Panc1 (cell line): ENCODE measurements at regions not wholly inside any gene's neighbourhood (a gene's known extent, or its start where the extent isn't known, plus 50 kb on each side); places are given as distances from the start of the nearest gene placed in this dataset.

Experiments used
- ATAC-seq: fragments of 200-7000 bp; cut with Tn5 transposase; 2 replicates; pipeline ENCODE4 v1.9.1; 2020; ENCODE audit warnings: mild to moderate bottlenecking, moderate library complexity
- BruUV-seq: library from RNA; stranded (reverse); fragments of 400-500 nt; replicated peaks from 2 replicates; lab custom pipeline; 2021; lab: Mats Ljungman, UMichigan
- CTCF ChIA-PET: fragments of 300-600 bp; sonication (Branson Sonifier 250); formaldehyde crosslinking; loops from one replicate; lab custom pipeline; 2022; ENCODE audit warnings: antibody characterized with exemption; lab: Charles Lee
- POLR2A ChIA-PET: fragments of 300-600 bp; sonication (Branson Sonifier 250); formaldehyde crosslinking; loops from one replicate; lab custom pipeline; 2022; ENCODE audit warnings: antibody characterized with exemption; lab: Charles Lee
- DNase-seq: peaks from one replicate; pipeline ENCODE4 v3.0.0-alpha.2; 2010; ENCODE audit warnings: low read depth, low spot score
- H3K27ac ChIP-seq: 2 replicates; pipeline ENCODE4 v1.5.1; 2011; ENCODE audit warnings: mild to moderate bottlenecking, low read length, inconsistent platforms
- H3K27me3 ChIP-seq: fragments of 200-500 bp; sonication (Bioruptor generic); 2 replicates; pipeline ENCODE4 v1.6.0; 2014; ENCODE audit warnings: low read length, inconsistent platforms; ENCODE audit not compliant: control insufficient read depth, insufficient read depth
- H3K36me3 ChIP-seq: fragments of 200-500 bp; sonication (Bioruptor generic); 2 replicates; pipeline ENCODE4 v1.5.1; 2014; ENCODE audit warnings: inconsistent platforms, mild to moderate bottlenecking, low read length, moderate library complexity; ENCODE audit not compliant: control insufficient read depth, insufficient read depth
- H3K4me1 ChIP-seq: 2 replicates; pipeline ENCODE4 v1.5.1; 2011; ENCODE audit warnings: inconsistent platforms, mild to moderate bottlenecking, low read length, moderate library complexity; ENCODE audit not compliant: control insufficient read depth, insufficient read depth
- H3K4me3 ChIP-seq, 2 experiments: 2 replicates each; pipeline ENCODE4 v1.5.1; 2011 to 2012; ENCODE audit warnings: low read depth in 2 of 2, low read length in 2 of 2, mild to moderate bottlenecking in 2 of 2, inconsistent platforms in 1 of 2, moderate library complexity in 1 of 2
- H3K9me3 ChIP-seq: fragments of 200-500 bp; sonication (Bioruptor generic); 2 replicates; pipeline ENCODE4 v1.5.1; 2014; ENCODE audit warnings: low read depth, mild to moderate bottlenecking, inconsistent platforms, low read length, moderate library complexity; ENCODE audit not compliant: control insufficient read depth, insufficient read depth
- POLR2AphosphoS5 ChIP-seq: IDR thresholded peaks from 2 replicates; pipeline ENCODE4 v1.6.1; 2012; ENCODE audit warnings: mild to moderate bottlenecking, low read depth, low read length, moderate library complexity
- SIN3A ChIP-seq: IDR thresholded peaks from 2 replicates; pipeline ENCODE4 v1.6.1; 2012; ENCODE audit warnings: low read depth, mild to moderate bottlenecking, low read length, moderate library complexity, borderline replicate concordance; ENCODE audit not compliant: insufficient read depth
- TCF7L2 ChIP-seq: IDR thresholded peaks from 2 replicates; pipeline ENCODE4 v1.6.1; 2011; ENCODE audit warnings: mild to moderate bottlenecking, low read depth, low read length, inconsistent platforms
- in situ Hi-C: cut with HindIII; loops from 2 replicates; pipeline ENCODE4 v1.10.0; 2016; ENCODE audit warnings: low sequenced_read_pairs, low pct_unique_long_range_greater_than_20kb
- intact Hi-C: fragments of 100-400 bp; cut with micrococcal nuclease; formaldehyde crosslinking; loops from one replicate; pipeline ENCODE4 v1.10.0; 2022; ENCODE audit not compliant: unreplicated experiment
- TF ChIP-seq, protein P1 (sequence below): fragments of 450-650 bp; IDR thresholded peaks from 2 replicates; pipeline ENCODE4 v1.5.1; 2017; ENCODE audit warnings: mild to moderate bottlenecking
- TF ChIP-seq, protein P2 (sequence below), 2 experiments: IDR thresholded peaks; 2 replicates each; pipeline ENCODE4 v1.6.1; 2011 to 2012; ENCODE audit warnings: low read depth in 2 of 2, control low read depth in 1 of 2, low read length in 1 of 2, mild to moderate bottlenecking in 1 of 2, moderate library complexity in 1 of 2; ENCODE audit not compliant: insufficient read depth in 1 of 2

DNA sequence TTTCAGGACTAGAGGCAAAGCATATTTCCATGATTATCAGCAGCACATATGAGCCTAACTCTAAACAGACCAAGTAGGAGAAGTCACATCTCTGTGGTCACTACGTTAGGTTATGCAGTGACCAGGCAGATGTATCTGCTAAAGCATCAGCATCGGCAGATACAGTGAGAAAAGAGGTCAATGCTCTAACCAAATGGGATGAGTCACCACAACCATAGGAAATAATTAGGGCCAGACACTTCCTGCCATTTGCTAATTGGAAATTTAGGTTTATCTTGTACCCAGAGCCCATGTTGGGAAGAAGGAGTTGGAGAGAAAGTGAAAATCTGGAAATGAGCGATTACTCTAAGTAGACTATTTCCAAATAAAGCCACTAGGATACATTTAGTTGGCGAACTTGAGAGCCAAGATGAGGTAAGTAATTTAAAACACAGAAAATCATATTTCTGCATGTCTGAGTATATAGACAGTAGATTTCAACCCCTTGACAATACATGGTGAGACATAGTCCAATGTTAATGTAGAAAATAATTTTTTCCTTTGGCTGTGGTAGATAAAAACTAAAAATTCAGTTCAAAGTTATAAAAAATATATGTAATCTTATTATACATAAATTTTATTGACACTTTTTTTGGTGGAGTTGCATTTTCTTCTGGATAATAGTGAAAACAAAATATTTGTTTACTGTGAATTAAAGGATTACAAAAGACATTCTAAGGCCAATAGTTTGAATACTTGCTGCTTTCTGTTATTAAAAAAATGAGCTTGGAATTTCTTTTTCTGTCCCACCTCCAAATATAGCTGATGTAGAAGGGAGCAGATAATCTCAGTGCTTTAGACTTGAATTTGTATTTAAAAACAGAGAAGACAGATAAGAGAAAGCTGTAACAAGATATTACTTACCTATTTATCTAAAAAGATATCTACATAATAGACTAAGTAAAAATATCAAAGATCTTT, 104.4 kb upstream of the CSNK1A1L start:
- TF ChIP-seq POLR2AphosphoS5 (no peak), SIN3A (no peak), TCF7L2 (no peak)
- TF ChIP-seq, protein P1, sequence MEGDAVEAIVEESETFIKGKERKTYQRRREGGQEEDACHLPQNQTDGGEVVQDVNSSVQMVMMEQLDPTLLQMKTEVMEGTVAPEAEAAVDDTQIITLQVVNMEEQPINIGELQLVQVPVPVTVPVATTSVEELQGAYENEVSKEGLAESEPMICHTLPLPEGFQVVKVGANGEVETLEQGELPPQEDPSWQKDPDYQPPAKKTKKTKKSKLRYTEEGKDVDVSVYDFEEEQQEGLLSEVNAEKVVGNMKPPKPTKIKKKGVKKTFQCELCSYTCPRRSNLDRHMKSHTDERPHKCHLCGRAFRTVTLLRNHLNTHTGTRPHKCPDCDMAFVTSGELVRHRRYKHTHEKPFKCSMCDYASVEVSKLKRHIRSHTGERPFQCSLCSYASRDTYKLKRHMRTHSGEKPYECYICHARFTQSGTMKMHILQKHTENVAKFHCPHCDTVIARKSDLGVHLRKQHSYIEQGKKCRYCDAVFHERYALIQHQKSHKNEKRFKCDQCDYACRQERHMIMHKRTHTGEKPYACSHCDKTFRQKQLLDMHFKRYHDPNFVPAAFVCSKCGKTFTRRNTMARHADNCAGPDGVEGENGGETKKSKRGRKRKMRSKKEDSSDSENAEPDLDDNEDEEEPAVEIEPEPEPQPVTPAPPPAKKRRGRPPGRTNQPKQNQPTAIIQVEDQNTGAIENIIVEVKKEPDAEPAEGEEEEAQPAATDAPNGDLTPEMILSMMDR = no peak
- TF ChIP-seq, protein P2, sequence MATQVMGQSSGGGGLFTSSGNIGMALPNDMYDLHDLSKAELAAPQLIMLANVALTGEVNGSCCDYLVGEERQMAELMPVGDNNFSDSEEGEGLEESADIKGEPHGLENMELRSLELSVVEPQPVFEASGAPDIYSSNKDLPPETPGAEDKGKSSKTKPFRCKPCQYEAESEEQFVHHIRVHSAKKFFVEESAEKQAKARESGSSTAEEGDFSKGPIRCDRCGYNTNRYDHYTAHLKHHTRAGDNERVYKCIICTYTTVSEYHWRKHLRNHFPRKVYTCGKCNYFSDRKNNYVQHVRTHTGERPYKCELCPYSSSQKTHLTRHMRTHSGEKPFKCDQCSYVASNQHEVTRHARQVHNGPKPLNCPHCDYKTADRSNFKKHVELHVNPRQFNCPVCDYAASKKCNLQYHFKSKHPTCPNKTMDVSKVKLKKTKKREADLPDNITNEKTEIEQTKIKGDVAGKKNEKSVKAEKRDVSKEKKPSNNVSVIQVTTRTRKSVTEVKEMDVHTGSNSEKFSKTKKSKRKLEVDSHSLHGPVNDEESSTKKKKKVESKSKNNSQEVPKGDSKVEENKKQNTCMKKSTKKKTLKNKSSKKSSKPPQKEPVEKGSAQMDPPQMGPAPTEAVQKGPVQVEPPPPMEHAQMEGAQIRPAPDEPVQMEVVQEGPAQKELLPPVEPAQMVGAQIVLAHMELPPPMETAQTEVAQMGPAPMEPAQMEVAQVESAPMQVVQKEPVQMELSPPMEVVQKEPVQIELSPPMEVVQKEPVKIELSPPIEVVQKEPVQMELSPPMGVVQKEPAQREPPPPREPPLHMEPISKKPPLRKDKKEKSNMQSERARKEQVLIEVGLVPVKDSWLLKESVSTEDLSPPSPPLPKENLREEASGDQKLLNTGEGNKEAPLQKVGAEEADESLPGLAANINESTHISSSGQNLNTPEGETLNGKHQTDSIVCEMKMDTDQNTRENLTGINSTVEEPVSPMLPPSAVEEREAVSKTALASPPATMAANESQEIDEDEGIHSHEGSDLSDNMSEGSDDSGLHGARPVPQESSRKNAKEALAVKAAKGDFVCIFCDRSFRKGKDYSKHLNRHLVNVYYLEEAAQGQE (IDR thresholded peaks at IDR 0.05; ENCODE audit: insufficient read depth in 1 of 2, low read depth in 2 of 2, low read length in 1 of 2) = no peak
- Histone ChIP-seq H3K27ac (no peak overlapping the region), H3K27me3 (no peaks in the 10 kb centered on the region), H3K36me3 (no peaks in the 10 kb centered on the region), H3K4me3 (no peak overlapping the region), H3K9me3 (no peaks in the 10 kb centered on the region), H3K4me1 (no peaks in the 10 kb centered on the region)
- in situ Hi-C loops (no loop called here), intact Hi-C loops (no loop called here)
- no peak for ATAC-seq
- ChIA-PET CTCF (no interaction called here), POLR2A (no interaction called here)
- BruUV-seq = no TSS peak
- DNase-seq = no peak

DNA sequence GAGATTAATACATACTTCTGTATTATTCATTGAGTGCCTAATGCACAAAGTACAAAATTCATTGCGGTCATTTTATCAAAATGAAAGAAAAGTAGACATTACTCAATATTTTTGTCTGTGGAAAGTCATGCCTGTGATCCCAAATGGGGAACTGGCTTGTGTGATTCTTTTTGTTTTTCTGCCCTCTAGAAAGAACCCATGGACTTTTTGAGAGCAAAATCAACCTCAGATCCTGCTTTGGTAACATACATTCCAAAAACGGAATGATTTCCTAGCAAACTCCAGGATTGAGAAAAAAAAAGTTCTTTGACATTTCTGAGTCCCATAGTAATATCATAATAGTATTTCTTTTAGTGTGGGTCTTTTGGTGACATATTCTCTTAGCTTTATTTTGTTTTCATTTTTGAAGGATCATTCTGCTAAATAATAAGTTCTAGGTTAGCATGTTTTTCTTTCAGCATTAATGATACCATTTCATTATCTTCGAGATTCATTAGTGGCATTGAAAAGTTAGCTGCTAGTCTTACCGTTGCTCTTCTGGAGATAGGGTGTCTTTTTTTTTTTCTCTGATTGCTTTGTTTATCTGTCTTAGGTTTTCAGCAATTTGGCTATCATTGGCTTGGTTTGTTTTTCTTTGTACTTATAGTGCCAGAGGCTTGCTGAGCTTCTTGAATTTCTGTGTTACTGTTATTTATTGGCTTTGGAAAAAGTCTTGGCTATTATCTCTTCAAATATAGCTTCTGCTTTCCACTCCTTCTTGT, 102.4 kb upstream of the CSNK1A1L start:
- BruUV-seq = no TSS peak
- in situ Hi-C loops (no loop called here), intact Hi-C loops (no loop called here)
- Histone ChIP-seq H3K27me3 (no peaks in the 10 kb centered on the region), H3K9me3 (no peaks in the 10 kb centered on the region), H3K27ac (no peak overlapping the region), H3K4me1 (no peaks in the 10 kb centered on the region), H3K4me3 (no peak overlapping the region), H3K36me3 (no peaks in the 10 kb centered on the region)
- no peak for ATAC-seq
- TF ChIP-seq POLR2AphosphoS5 (no peak), SIN3A (no peak), TCF7L2 (no peak)
- TF ChIP-seq, protein P2 (IDR thresholded peaks at IDR 0.05; ENCODE audit: insufficient read depth in 1 of 2, low read depth in 2 of 2, low read length in 1 of 2) = no peak
- TF ChIP-seq, protein P1 = no peak
- ChIA-PET POLR2A (no interaction called here), CTCF (no interaction called here)
- DNase-seq = no peak
